Adrenal gland (tissue), 9 donors: ENCODE measurements at regions not wholly inside any gene's neighbourhood (a gene's known extent, or its start where the extent isn't known, plus 50 kb on each side); places are given as distances from the start of the nearest gene placed in this dataset.

ENCODE experiments used
- DNase-seq, 7 donors: peaks; one replicate each; pipeline ENCODE4 v3.0.0-alpha.2; 2019 to 2020
- H3K27ac ChIP-seq, 5 donors: fragments of 200-600 bp; sonication (generic) in 4 of 5; 1 replicate in 3 of 5; 2 replicates in 2 of 5; pipeline versions ENCODE4 v1.5.1 to v1.8.0; 2016 to 2020; ENCODE audit warnings: mild to moderate bottlenecking in 1 of 5
- H3K27me3 ChIP-seq: fragments of 200-600 bp; 2 replicates; pipeline ENCODE4 v1.8.0; 2021
- H3K36me3 ChIP-seq, 2 donors: fragments of 200-600 bp; replicated peaks in 1 of 2; 1 replicate in 1 of 2; 2 replicates in 1 of 2; pipeline versions ENCODE4 v1.5.1 to v1.8.0; 2018 to 2022
- H3K4me1 ChIP-seq, 2 donors: fragments of 200-600 bp; replicated peaks in 1 of 2; 1 replicate in 1 of 2; 2 replicates in 1 of 2; pipeline versions ENCODE4 v1.5.1 to v1.8.0; 2018 to 2021
- H3K4me3 ChIP-seq, 4 donors: fragments of 200-600 bp; sonication (generic) in 3 of 4; one replicate each; pipeline ENCODE4 v1.5.1; 2016 to 2018
- H3K9me3 ChIP-seq, 3 donors: fragments of 200-600 bp; sonication (generic) in 1 of 3; replicated peaks in 1 of 3; 1 replicate in 2 of 3; 2 replicates in 1 of 3; pipeline versions ENCODE4 v1.5.1 to v1.8.0; 2016 to 2021
- POLR2A ChIP-seq, 2 donors: fragments of 450-650 bp; IDR thresholded peaks; one replicate each; pipeline ENCODE4 v1.6.1; 2017; ENCODE audit warnings: antibody characterized with exemption in 2 of 2, mild to moderate bottlenecking in 2 of 2, moderate library complexity in 1 of 2
- WGBS, 4 donors: extraction: QIAGEN DNeasy Blood & Tissue Kit in 2 of 4; methylation state at CpG; one replicate each; pipeline versions ENCODE4 v1.1.5 to v1.1.7; 2013 to 2017; 5-methylcytosine and 5-hydroxymethylcytosine counted together
- intact Hi-C, 2 donors: fragments of 100-400 bp; cut with DNase I; formaldehyde crosslinking; loops; one replicate each; pipeline versions ENCODE4 v1.14.1 to v1.15.0; 2022 to 2023
- TF ChIP-seq, protein P1 (sequence below), 6 experiments: fragments of 450-650 bp in 4 of 6; fragments of 200-600 bp in 2 of 6; sonication (generic) in 1 of 6; IDR thresholded peaks; 1 replicate in 5 of 6; 2 replicates in 1 of 6; pipeline versions ENCODE4 v1.5.1 to v1.8.0; 2016 to 2021; ENCODE audit warnings: antibody characterized with exemption in 6 of 6, mild to moderate bottlenecking in 2 of 6, moderate library complexity in 1 of 6
- donor health status: healthy with polysubstance abuse.
- donor health status: Bipolar disorder and iron deficiency.
- donor health status: DM: yes; HTN: yes; CAD: no.
- donor health status: DM: no; HTN: no; CAD: no.
- donor health status: DM: no; HTN: no; CAD: no.

DNA sequence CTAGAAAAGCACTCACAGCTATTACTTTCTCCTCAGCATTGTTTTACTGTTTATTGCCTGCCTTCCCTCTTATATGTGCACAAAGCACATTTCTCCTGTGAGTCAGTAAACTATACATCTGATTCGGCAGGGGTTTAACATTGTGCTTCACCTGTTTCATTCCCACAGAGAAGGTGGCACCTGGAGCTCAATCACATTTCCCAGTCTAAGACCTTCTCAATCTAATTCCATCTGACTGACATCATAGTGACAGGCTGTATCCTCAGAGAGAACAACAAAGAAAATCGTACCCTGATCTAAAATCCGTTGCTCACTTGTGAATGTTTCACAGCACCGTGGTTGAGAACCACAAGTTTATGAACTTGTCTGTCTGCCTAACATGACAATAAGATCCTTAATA, 92.4 kb upstream of the CAST start:
- H3K4me3 ChIP-seq, result no peak overlapping the region
- DNase-seq, result no peak
- WGBS, 4 donors, result 69 to 72% (median 70%) methylated on average over 4 of the region's 4 CpGs
- H3K27ac ChIP-seq, result no peak overlapping the region
- TF ChIP-seq, protein P1, sequence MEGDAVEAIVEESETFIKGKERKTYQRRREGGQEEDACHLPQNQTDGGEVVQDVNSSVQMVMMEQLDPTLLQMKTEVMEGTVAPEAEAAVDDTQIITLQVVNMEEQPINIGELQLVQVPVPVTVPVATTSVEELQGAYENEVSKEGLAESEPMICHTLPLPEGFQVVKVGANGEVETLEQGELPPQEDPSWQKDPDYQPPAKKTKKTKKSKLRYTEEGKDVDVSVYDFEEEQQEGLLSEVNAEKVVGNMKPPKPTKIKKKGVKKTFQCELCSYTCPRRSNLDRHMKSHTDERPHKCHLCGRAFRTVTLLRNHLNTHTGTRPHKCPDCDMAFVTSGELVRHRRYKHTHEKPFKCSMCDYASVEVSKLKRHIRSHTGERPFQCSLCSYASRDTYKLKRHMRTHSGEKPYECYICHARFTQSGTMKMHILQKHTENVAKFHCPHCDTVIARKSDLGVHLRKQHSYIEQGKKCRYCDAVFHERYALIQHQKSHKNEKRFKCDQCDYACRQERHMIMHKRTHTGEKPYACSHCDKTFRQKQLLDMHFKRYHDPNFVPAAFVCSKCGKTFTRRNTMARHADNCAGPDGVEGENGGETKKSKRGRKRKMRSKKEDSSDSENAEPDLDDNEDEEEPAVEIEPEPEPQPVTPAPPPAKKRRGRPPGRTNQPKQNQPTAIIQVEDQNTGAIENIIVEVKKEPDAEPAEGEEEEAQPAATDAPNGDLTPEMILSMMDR (IDR thresholded peaks at IDR 0.05), result no peak
- TF ChIP-seq POLR2A (IDR thresholded peaks at IDR 0.05), result no peak
- peaks cover 0 to 6% of the 10 kb centered on the region in 2 donors for H3K4me1 ChIP-seq
- intact Hi-C loops, result no loop called here
- H3K27me3 ChIP-seq, result no peaks in the 10 kb centered on the region
- no peaks in the 10 kb centered on the region for H3K9me3 ChIP-seq
- H3K36me3 ChIP-seq, result no peaks in the 10 kb centered on the region

DNA sequence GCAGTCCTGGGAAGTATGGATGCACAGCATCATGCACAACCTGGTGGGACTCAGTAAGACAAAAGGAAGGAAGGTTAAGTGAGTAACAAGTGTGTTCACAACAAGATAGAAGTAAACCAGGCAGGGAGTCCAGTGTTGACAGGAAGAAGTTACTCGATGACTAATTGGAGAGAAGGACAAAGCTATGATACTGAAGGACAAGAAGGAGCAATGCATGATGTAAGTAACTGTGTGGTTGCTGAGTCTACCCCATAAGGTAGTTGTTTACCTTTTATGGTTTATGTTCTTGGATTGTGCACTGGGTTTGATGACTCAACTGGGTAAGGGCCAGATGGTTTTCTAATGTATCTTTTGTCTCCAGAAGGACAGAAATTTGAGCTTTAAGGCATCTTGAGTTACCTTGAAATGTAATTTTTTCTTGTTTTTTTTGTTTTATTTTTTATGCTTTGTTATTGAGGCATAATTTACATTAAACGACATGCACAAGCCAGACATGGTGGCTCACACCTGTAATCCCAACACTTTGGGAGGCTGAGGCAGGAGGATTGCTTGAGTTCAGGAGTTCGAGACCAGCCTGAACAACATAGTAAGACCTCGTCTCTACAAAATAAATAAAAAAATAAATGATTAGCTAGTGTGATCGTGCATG, 89.2 kb upstream of the CAST start:
- no peak overlapping the region for H3K4me3 ChIP-seq
- H3K4me1 ChIP-seq, result no peaks in the 10 kb centered on the region
- DNase-seq, result no peak
- intact Hi-C loops, result no loop called here
- no peaks in the 10 kb centered on the region for H3K27me3 ChIP-seq
- no peak for TF ChIP-seq POLR2A (IDR thresholded peaks at IDR 0.05)
- TF ChIP-seq, protein P1 (IDR thresholded peaks at IDR 0.05), result no peak
- no peaks in the 10 kb centered on the region for H3K36me3 ChIP-seq
- no peak overlapping the region for H3K27ac ChIP-seq
- 74 to 83% (median 74%) methylated on average over 5 of the region's 5 CpGs for WGBS, 4 donors
- H3K9me3 ChIP-seq, result no peaks in the 10 kb centered on the region

- intact Hi-C loops, result no loop called here
- DNase-seq, result no peak
- Histone ChIP-seq H3K4me3 (no peak overlapping the region), H3K27me3 (no peaks in the 10 kb centered on the region), H3K36me3 (no peaks in the 10 kb centered on the region), H3K9me3 (no peaks in the 10 kb centered on the region), H3K4me1 (no peaks in the 10 kb centered on the region), H3K27ac (no peak overlapping the region)
- TF ChIP-seq POLR2A (IDR thresholded peaks at IDR 0.05), result no peak
- TF ChIP-seq, protein P1 (IDR thresholded peaks at IDR 0.05), result no peak
Measured at GRCh38 chr5:96573513-96573894, 88.7 kb upstream of the CAST start.

GRCh38 chr5:96576876-96577275, 85.3 kb upstream of the CAST start:
- intact Hi-C loops, result no loop called here
- Histone ChIP-seq H3K27me3 (no peaks in the 10 kb centered on the region), H3K4me1 (no peaks in the 10 kb centered on the region), H3K4me3 (no peak overlapping the region), H3K9me3 (no peaks in the 10 kb centered on the region), H3K27ac (no peak overlapping the region), H3K36me3 (no peaks in the 10 kb centered on the region)
- TF ChIP-seq, protein P1 (IDR thresholded peaks at IDR 0.05), result no peak
- no peak for TF ChIP-seq POLR2A (IDR thresholded peaks at IDR 0.05)
- DNase-seq, result no peak
- 85 to 92% (median 89%) methylated on average over 3 of the region's 3 CpGs for WGBS, 4 donors
